GM23338 (cell line): ENCODE measurements at regions not wholly inside any gene's neighbourhood (a gene's known extent, or its start where the extent isn't known, plus 50 kb on each side); places are given as distances from the start of the nearest gene placed in this dataset.

Experiments used
- ATAC-seq: fragments of 200-7000 bp; cut with Tn5 transposase; 3 replicates; pipeline ENCODE4 v1.9.1; 2020
- DNase-seq: peaks from one replicate; pipeline ENCODE4 v3.0.0-alpha.2; 2015; ENCODE audit warnings: low spot score
- H2AFZ ChIP-seq: fragments of 200-600 bp; sonication (generic); 2 replicates; pipeline ENCODE4 v1.8.0; 2016; ENCODE audit warnings: antibody characterized with exemption, mild to moderate bottlenecking, moderate library complexity
- H3F3A ChIP-seq: fragments of 200-600 bp; sonication (generic); replicated peaks from 2 replicates; pipeline ENCODE4 v1.8.0; 2017; ENCODE audit warnings: antibody characterized with exemption, mixed run types, low read depth
- H3K27ac ChIP-seq: fragments of 200-600 bp; sonication (generic); 2 replicates; pipeline ENCODE4 v1.6.1; 2016; ENCODE audit warnings: low read depth
- H3K27me3 ChIP-seq: fragments of 200-600 bp; sonication (generic); 2 replicates; pipeline ENCODE4 v1.8.0; 2016; ENCODE audit warnings: mild to moderate bottlenecking, mixed run types, moderate library complexity; ENCODE audit not compliant: insufficient read depth
- H3K36me3 ChIP-seq: fragments of 200-600 bp; sonication (generic); 2 replicates; pipeline ENCODE4 v1.8.0; 2016; ENCODE audit warnings: mild to moderate bottlenecking; ENCODE audit not compliant: insufficient read depth
- H3K4me1 ChIP-seq: fragments of 200-600 bp; sonication (generic); 2 replicates; pipeline ENCODE4 v1.8.0; 2016; ENCODE audit warnings: mild to moderate bottlenecking, moderate library complexity; ENCODE audit not compliant: insufficient read depth
- H3K4me2 ChIP-seq: fragments of 200-600 bp; sonication (generic); 2 replicates; pipeline ENCODE4 v1.7.1; 2017; ENCODE audit warnings: mixed run types
- H3K4me3 ChIP-seq: fragments of 200-600 bp; sonication (generic); 2 replicates; pipeline ENCODE4 v1.6.1; 2016; ENCODE audit warnings: mixed run types
- H3K79me2 ChIP-seq: fragments of 200-600 bp; sonication (generic); replicated peaks from 2 replicates; pipeline ENCODE4 v1.8.0; 2017; ENCODE audit warnings: mild to moderate bottlenecking; ENCODE audit not compliant: insufficient read depth
- H3K9me2 ChIP-seq: fragments of 200-600 bp; sonication (generic); 2 replicates; pipeline ENCODE4 v1.8.0; 2017; ENCODE audit not compliant: insufficient read depth
- H4K20me1 ChIP-seq: fragments of 200-600 bp; sonication (generic); replicated peaks from 2 replicates; pipeline ENCODE4 v1.8.0; 2017; ENCODE audit warnings: mild to moderate bottlenecking; ENCODE audit not compliant: insufficient read depth
- H3K27ac Mint-ChIP-seq: 2 replicates; pipeline ENCODE4 v1.8.0; 2020; ENCODE audit warnings: inconsistent platforms, mild to moderate bottlenecking, moderate library complexity, mixed read lengths
- H3K27me3 Mint-ChIP-seq: 3 replicates; pipeline ENCODE4 v1.8.0; 2022; ENCODE audit warnings: low read depth, mild to moderate bottlenecking, moderate library complexity, mixed read lengths, inconsistent platforms; ENCODE audit not compliant: insufficient read depth, poor library complexity
- H3K36me3 Mint-ChIP-seq: 3 replicates; pipeline ENCODE4 v1.8.0; 2021; ENCODE audit warnings: low read depth, mild to moderate bottlenecking, inconsistent platforms, moderate library complexity, mixed read lengths
- H3K4me1 Mint-ChIP-seq: 3 replicates; pipeline ENCODE4 v1.8.0; 2020; ENCODE audit warnings: mild to moderate bottlenecking, inconsistent platforms, mixed read lengths
- H3K4me3 Mint-ChIP-seq: 3 replicates; pipeline ENCODE4 v1.8.0; 2021; ENCODE audit warnings: moderate library complexity, mild to moderate bottlenecking, inconsistent platforms, mixed read lengths
- H3K9me3 Mint-ChIP-seq: 3 replicates; pipeline ENCODE4 v1.8.0; 2020; ENCODE audit warnings: moderate library complexity, mild to moderate bottlenecking, inconsistent platforms, mixed read lengths
- CREB1 ChIP-seq: fragments of 250-450 bp; sonication (Bioruptor Pico); IDR thresholded peaks from 2 replicates; pipeline ENCODE4 v1.5.0; 2020; ENCODE audit warnings: low read depth, mild to moderate bottlenecking, moderate library complexity
- ETS1 ChIP-seq: IDR thresholded peaks from 2 replicates; pipeline ENCODE4 v1.6.1; 2016; ENCODE audit warnings: antibody characterized with exemption
- EZH2 ChIP-seq: fragments of 200-600 bp; sonication (generic); IDR thresholded peaks from one replicate; pipeline ENCODE4 v1.8.0; 2017; ENCODE audit warnings: antibody characterized with exemption, mild to moderate bottlenecking, low read depth; ENCODE audit not compliant: unreplicated experiment
- EZH2phosphoT487 ChIP-seq: fragments of 200-600 bp; sonication (generic); IDR thresholded peaks from one replicate; pipeline ENCODE4 v1.8.1; 2018; ENCODE audit warnings: antibody characterized with exemption; ENCODE audit not compliant: unreplicated experiment
- JUNB ChIP-seq: IDR thresholded peaks from one replicate; pipeline ENCODE4 v1.6.1; 2016; ENCODE audit warnings: antibody characterized with exemption; ENCODE audit not compliant: unreplicated experiment
- NANOG ChIP-seq: IDR thresholded peaks from 2 replicates; pipeline ENCODE4 v1.6.1; 2016; ENCODE audit warnings: antibody characterized with exemption, borderline replicate concordance
- POLR2AphosphoS5 ChIP-seq: IDR thresholded peaks from 2 replicates; pipeline ENCODE4 v1.6.1; 2016; ENCODE audit warnings: antibody characterized with exemption, low read depth
- STAT1 ChIP-seq: IDR thresholded peaks from one replicate; pipeline ENCODE4 v1.6.1; 2016; ENCODE audit warnings: antibody characterized with exemption; ENCODE audit not compliant: unreplicated experiment
- ZNF114 ChIP-seq: fragments of 250-450 bp; sonication (Bioruptor Pico); IDR thresholded peaks from 2 replicates; pipeline ENCODE4 v1.5.0; 2020; ENCODE audit warnings: mild to moderate bottlenecking, moderate library complexity
- ZNF331 ChIP-seq: fragments of 250-450 bp; sonication (Bioruptor Pico); IDR thresholded peaks from 2 replicates; pipeline ENCODE4 v1.5.0; 2020; ENCODE audit warnings: low read depth, mild to moderate bottlenecking, moderate library complexity
- TF ChIP-seq, protein P1 (sequence below): fragments of 250-450 bp; sonication (Bioruptor Pico); IDR thresholded peaks from 2 replicates; pipeline ENCODE4 v1.5.0; 2020; ENCODE audit warnings: mild to moderate bottlenecking, moderate library complexity
- TF ChIP-seq, protein P2 (sequence below): IDR thresholded peaks from one replicate; pipeline ENCODE4 v1.6.1; 2018; ENCODE audit warnings: antibody characterized with exemption; ENCODE audit not compliant: unreplicated experiment
- TF ChIP-seq, protein P3 (sequence below), 2 experiments: fragments of 200-600 bp in 1 of 2; sonication (generic) in 1 of 2; conservative IDR thresholded peaks; 2 replicates each; pipeline versions ENCODE4 v1.5.1 to v1.6.1; 2016 to 2017; ENCODE audit warnings: antibody characterized with exemption in 2 of 2, low read depth in 2 of 2, mild to moderate bottlenecking in 2 of 2, moderate library complexity in 1 of 2

- H3K36me3 Mint-ChIP-seq: no peaks in the 10 kb centered on the region
- H3K4me1 Mint-ChIP-seq: peaks cover 25% of the 10 kb centered on the region
- Histone ChIP-seq H3K79me2 (no peaks in the 10 kb centered on the region), H3K9me2 (no peaks in the 10 kb centered on the region), H3K27ac (no peak overlapping the region), H3K4me1 (peaks cover 27% of the 10 kb centered on the region), H3K4me3 (no peak overlapping the region), H4K20me1 (no peaks in the 10 kb centered on the region), H3F3A (no peaks in the 10 kb centered on the region), H3K36me3 (no peaks in the 10 kb centered on the region), H3K27me3 (no peaks in the 10 kb centered on the region), H2AFZ (no peak overlapping the region), H3K4me2 (no peak overlapping the region)
- ATAC-seq (no peak), DNase-seq (no peak)
- H3K27ac Mint-ChIP-seq: no peak overlapping the region
- TF ChIP-seq ZNF331 (CRISPR knock-in tag) (no peak), POLR2AphosphoS5 (no peak), EZH2phosphoT487 (no peak), JUNB (no peak), STAT1 (no peak), ZNF114 (CRISPR knock-in tag) (no peak), ETS1 (no peak), EZH2 (no peak), CREB1 (no peak), NANOG (no peak)
- TF ChIP-seq, protein P1, sequence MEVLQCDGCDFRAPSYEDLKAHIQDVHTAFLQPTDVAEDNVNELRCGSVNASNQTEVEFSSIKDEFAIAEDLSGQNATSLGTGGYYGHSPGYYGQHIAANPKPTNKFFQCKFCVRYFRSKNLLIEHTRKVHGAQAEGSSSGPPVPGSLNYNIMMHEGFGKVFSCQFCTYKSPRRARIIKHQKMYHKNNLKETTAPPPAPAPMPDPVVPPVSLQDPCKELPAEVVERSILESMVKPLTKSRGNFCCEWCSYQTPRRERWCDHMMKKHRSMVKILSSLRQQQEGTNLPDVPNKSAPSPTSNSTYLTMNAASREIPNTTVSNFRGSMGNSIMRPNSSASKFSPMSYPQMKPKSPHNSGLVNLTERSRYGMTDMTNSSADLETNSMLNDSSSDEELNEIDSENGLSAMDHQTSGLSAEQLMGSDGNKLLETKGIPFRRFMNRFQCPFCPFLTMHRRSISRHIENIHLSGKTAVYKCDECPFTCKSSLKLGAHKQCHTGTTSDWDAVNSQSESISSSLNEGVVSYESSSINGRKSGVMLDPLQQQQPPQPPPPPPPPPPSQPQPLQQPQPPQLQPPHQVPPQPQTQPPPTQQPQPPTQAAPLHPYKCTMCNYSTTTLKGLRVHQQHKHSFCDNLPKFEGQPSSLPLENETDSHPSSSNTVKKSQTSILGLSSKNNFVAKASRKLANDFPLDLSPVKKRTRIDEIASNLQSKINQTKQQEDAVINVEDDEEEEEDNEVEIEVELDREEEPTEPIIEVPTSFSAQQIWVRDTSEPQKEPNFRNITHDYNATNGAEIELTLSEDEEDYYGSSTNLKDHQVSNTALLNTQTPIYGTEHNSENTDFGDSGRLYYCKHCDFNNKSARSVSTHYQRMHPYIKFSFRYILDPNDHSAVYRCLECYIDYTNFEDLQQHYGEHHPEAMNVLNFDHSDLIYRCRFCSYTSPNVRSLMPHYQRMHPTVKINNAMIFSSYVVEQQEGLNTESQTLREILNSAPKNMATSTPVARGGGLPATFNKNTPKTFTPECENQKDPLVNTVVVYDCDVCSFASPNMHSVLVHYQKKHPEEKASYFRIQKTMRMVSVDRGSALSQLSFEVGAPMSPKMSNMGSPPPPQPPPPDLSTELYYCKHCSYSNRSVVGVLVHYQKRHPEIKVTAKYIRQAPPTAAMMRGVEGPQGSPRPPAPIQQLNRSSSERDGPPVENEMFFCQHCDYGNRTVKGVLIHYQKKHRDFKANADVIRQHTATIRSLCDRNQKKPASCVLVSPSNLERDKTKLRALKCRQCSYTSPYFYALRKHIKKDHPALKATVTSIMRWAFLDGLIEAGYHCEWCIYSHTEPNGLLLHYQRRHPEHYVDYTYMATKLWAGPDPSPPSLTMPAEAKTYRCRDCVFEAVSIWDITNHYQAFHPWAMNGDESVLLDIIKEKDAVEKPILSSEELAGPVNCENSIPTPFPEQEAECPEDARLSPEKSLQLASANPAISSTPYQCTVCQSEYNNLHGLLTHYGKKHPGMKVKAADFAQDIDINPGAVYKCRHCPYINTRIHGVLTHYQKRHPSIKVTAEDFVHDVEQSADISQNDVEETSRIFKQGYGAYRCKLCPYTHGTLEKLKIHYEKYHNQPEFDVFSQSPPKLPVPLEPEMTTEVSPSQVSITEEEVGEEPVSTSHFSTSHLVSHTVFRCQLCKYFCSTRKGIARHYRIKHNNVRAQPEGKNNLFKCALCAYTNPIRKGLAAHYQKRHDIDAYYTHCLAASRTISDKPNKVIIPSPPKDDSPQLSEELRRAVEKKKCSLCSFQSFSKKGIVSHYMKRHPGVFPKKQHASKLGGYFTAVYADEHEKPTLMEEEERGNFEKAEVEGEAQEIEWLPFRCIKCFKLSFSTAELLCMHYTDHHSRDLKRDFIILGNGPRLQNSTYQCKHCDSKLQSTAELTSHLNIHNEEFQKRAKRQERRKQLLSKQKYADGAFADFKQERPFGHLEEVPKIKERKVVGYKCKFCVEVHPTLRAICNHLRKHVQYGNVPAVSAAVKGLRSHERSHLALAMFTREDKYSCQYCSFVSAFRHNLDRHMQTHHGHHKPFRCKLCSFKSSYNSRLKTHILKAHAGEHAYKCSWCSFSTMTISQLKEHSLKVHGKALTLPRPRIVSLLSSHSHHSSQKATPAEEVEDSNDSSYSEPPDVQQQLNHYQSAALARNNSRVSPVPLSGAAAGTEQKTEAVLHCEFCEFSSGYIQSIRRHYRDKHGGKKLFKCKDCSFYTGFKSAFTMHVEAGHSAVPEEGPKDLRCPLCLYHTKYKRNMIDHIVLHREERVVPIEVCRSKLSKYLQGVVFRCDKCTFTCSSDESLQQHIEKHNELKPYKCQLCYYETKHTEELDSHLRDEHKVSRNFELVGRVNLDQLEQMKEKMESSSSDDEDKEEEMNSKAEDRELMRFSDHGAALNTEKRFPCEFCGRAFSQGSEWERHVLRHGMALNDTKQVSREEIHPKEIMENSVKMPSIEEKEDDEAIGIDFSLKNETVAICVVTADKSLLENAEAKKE: no peak
- TF ChIP-seq, protein P2, sequence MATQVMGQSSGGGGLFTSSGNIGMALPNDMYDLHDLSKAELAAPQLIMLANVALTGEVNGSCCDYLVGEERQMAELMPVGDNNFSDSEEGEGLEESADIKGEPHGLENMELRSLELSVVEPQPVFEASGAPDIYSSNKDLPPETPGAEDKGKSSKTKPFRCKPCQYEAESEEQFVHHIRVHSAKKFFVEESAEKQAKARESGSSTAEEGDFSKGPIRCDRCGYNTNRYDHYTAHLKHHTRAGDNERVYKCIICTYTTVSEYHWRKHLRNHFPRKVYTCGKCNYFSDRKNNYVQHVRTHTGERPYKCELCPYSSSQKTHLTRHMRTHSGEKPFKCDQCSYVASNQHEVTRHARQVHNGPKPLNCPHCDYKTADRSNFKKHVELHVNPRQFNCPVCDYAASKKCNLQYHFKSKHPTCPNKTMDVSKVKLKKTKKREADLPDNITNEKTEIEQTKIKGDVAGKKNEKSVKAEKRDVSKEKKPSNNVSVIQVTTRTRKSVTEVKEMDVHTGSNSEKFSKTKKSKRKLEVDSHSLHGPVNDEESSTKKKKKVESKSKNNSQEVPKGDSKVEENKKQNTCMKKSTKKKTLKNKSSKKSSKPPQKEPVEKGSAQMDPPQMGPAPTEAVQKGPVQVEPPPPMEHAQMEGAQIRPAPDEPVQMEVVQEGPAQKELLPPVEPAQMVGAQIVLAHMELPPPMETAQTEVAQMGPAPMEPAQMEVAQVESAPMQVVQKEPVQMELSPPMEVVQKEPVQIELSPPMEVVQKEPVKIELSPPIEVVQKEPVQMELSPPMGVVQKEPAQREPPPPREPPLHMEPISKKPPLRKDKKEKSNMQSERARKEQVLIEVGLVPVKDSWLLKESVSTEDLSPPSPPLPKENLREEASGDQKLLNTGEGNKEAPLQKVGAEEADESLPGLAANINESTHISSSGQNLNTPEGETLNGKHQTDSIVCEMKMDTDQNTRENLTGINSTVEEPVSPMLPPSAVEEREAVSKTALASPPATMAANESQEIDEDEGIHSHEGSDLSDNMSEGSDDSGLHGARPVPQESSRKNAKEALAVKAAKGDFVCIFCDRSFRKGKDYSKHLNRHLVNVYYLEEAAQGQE: no peak
- TF ChIP-seq, protein P3, sequence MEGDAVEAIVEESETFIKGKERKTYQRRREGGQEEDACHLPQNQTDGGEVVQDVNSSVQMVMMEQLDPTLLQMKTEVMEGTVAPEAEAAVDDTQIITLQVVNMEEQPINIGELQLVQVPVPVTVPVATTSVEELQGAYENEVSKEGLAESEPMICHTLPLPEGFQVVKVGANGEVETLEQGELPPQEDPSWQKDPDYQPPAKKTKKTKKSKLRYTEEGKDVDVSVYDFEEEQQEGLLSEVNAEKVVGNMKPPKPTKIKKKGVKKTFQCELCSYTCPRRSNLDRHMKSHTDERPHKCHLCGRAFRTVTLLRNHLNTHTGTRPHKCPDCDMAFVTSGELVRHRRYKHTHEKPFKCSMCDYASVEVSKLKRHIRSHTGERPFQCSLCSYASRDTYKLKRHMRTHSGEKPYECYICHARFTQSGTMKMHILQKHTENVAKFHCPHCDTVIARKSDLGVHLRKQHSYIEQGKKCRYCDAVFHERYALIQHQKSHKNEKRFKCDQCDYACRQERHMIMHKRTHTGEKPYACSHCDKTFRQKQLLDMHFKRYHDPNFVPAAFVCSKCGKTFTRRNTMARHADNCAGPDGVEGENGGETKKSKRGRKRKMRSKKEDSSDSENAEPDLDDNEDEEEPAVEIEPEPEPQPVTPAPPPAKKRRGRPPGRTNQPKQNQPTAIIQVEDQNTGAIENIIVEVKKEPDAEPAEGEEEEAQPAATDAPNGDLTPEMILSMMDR (conservative IDR thresholded peaks at IDR 0.05; ENCODE audit: low read depth in 2 of 2): no peak
- H3K9me3 Mint-ChIP-seq: no peaks in the 10 kb centered on the region
- H3K4me3 Mint-ChIP-seq: no peak overlapping the region
- no peaks in the 10 kb centered on the region for H3K27me3 Mint-ChIP-seq
Observed at GRCh38 chr4:81960961-81961360, 412.8 kb downstream of the HNRNPD start.
